ENCODE measurements at regions not wholly inside any gene's neighbourhood (a gene's known extent, or its start where the extent isn't known, plus 50 kb on each side); places are given as distances from the start of the nearest gene placed in this dataset.

DNA sequence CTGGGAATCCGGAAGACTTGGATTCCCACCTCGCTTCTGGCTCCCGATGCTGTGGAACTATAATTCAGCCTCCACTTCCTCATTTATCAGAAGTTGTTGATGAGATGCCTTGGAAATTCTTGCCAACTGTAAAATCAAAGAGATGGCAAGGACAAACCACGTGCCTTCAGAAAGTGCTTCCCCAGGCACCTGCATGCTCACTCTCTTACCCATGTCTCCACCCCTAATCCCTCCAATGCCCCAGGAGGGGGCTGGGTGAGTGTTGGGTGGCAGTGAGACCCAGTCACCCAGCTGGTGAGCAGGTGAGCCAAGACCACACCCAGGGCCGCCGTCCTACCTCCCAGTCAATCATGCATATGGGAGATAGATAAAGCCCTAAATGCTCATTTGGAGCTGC is 160.8 kb downstream of the PSMG1 start (continued):
- TF ChIP-seq NKRF (conservative IDR thresholded peaks at IDR 0.05) = no peak

- DNase-seq (ENCODE audit: low read depth, low spot score) (no peak), ATAC-seq (no peak), FAIRE-seq (no peak)
- Histone ChIP-seq H4K20me1 (ENCODE audit: control insufficient read depth, insufficient read depth) (no peaks in the 10 kb centered on the region), H3K4me1 (ENCODE audit: control insufficient read depth, insufficient read depth, low read length) (no peaks in the 10 kb centered on the region), H3K27me3 (replicated peaks in 1 of 2; ENCODE audit: control insufficient read depth in 2 of 2, insufficient read depth in 2 of 2, low read length in 1 of 2) (no peaks in the 10 kb centered on the region; a peak in 1 of 4 replicates), H3K79me2 (ENCODE audit: control insufficient read depth, insufficient read depth, low read length) (no peaks in the 10 kb centered on the region), H3K9me3 (replicated peaks; ENCODE audit: control insufficient read depth, insufficient read depth, low read length) (no peaks in the 10 kb centered on the region; the same call in 2 of the 3 replicates), H3K4me2 (ENCODE audit: control insufficient read depth, insufficient read depth) (no peak overlapping the region), H2AFZ (ENCODE audit: control insufficient read depth, low read depth, low read length) (no peak overlapping the region), H3K9ac (ENCODE audit: control insufficient read depth, insufficient read depth, low read length) (no peak overlapping the region), H3K36me3 (ENCODE audit: control insufficient read depth in 2 of 2, insufficient read depth in 2 of 2, low read length in 1 of 2) (no peaks in the 10 kb centered on the region), H3K27ac (ENCODE audit: control insufficient read depth, insufficient read depth) (no peak overlapping the region), H3K4me3 (no peak overlapping the region)
- ChIA-PET RAD21 (ENCODE audit: unreplicated experiment) (interaction anchor here (0.6 kb wide), 1 partner anchor 38 kb away, joined by 3 read pairs; no protein-coding TSS in a partner anchor), SMC1A (ENCODE audit: uncharacterized antibody, unreplicated experiment) (interaction anchor here (1.2 kb wide), 1 partner anchor 33 kb away, joined by 4 read pairs; no protein-coding TSS in a partner anchor), CTCF (no interaction called here), POLR2A (no interaction called here)
- no peak for TF ChIP-seq TARDBP (IDR thresholded peaks at IDR 0.05; ENCODE audit: borderline replicate concordance)
- TF ChIP-seq RAD21 (IDR thresholded peaks at IDR 0.05; ENCODE audit: insufficient read depth, low read depth, low read length) = no peak
- TF ChIP-seq, protein P1, sequence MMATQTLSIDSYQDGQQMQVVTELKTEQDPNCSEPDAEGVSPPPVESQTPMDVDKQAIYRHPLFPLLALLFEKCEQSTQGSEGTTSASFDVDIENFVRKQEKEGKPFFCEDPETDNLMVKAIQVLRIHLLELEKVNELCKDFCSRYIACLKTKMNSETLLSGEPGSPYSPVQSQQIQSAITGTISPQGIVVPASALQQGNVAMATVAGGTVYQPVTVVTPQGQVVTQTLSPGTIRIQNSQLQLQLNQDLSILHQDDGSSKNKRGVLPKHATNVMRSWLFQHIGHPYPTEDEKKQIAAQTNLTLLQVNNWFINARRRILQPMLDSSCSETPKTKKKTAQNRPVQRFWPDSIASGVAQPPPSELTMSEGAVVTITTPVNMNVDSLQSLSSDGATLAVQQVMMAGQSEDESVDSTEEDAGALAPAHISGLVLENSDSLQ (IDR thresholded peaks at IDR 0.05) = no peak
- no peak for TF ChIP-seq SMARCA5 (IDR thresholded peaks at IDR 0.05)
- TF ChIP-seq POU2F2 (IDR thresholded peaks at IDR 0.05; ENCODE audit: borderline replicate concordance, low read depth, low read length) = no peak
- no peak for TF ChIP-seq IKZF1 (conservative IDR thresholded peaks at IDR 0.05)
- TF ChIP-seq BACH1 (IDR thresholded peaks at IDR 0.05; ENCODE audit: borderline replicate concordance) = no peak
- no peak for TF ChIP-seq BHLHE40 (IDR thresholded peaks at IDR 0.05; ENCODE audit: borderline replicate concordance in 1 of 2, low read depth in 2 of 2, low read length in 1 of 2)
- TF ChIP-seq PML (IDR thresholded peaks at IDR 0.05; ENCODE audit: low read length) = no peak
- TF ChIP-seq MYB (IDR thresholded peaks at IDR 0.05; ENCODE audit: borderline replicate concordance, low read depth, low read length) = no peak
- no peak for TF ChIP-seq BMI1 (IDR thresholded peaks at IDR 0.05; ENCODE audit: borderline replicate concordance)
- TF ChIP-seq POLR2A (IDR thresholded peaks at IDR 0.05; ENCODE audit: low read depth, low read length) = no peak
- no peak for TF ChIP-seq IKZF2 (IDR thresholded peaks at IDR 0.05)
- intact Hi-C loops (cut with micrococcal nuclease; ENCODE audit: unreplicated experiment) (no loop called here), in situ Hi-C loops (cut with MboI) (no loop called here)
- BruUV-seq (replicated peaks) = no TSS peak
- WGBS (ENCODE audit: insufficient coverage, insufficient replicate concordance, low lambda C conversion rate, missing lambda C conversion rate) = 60% methylated on average over 12 of the region's 14 CpGs
Measured at GRCh38 chr21:39022035-39022434, 161.2 kb downstream of the PSMG1 start.

All from GM12878 (cell line).